AML-193 (cell line): ENCODE measurements at regions not wholly inside any gene's neighbourhood (a gene's known extent, or its start where the extent isn't known, plus 50 kb on each side); places are given as distances from the start of the nearest gene placed in this dataset.

Experiments used
- DNase-seq, 2 experiments: peaks; one replicate each; lab custom pipeline; 2025; lab: John Stamatoyannopoulos, UW

- no peak for DNase-seq
These were observed 115.7 kb downstream of the OAT start for GRCh38 chr10:124302951-124303505.

GRCh38 chr10:124301736-124302135 lies 117.0 kb downstream of the OAT start:
- DNase-seq = no peak

- DNase-seq = no peak
These were observed 118.0 kb downstream of the OAT start for GRCh38 chr10:124300735-124301134.

- DNase-seq = no peak
These were observed 118.5 kb downstream of the OAT start for GRCh38 chr10:124300224-124300623.

- no peak for DNase-seq
These were observed 119.0 kb downstream of the OAT start for GRCh38 chr10:124299696-124300095.

GRCh38 chr10:124298891-124299290 lies 119.8 kb downstream of the OAT start:
- no peak for DNase-seq

GRCh38 chr10:124296813-124297788 lies 121.6 kb downstream of the OAT start:
- DNase-seq = no peak

GRCh38 chr10:124296121-124296812 lies 122.5 kb downstream of the OAT start:
- no peak for DNase-seq

GRCh38 chr10:124294811-124295770 lies 123.6 kb downstream of the OAT start:
- no peak for DNase-seq

- no peak for DNase-seq
These were observed 124.9 kb downstream of the OAT start for GRCh38 chr10:124293616-124294449.

- no peak for DNase-seq
These were observed 125.7 kb downstream of the OAT start for GRCh38 chr10:124292911-124293615.

- peak; percentile 58 to 72 for DNase-seq
These were observed 127.6 kb downstream of the OAT start for GRCh38 chr10:124291001-124291701.

GRCh38 chr10:124289851-124290795 lies 128.6 kb downstream of the OAT start:
- DNase-seq = peak; percentile 48 to 50

GRCh38 chr10:124288928-124289850 lies 129.5 kb downstream of the OAT start:
- no peak for DNase-seq

- no peak for DNase-seq
These were observed 130.2 kb downstream of the OAT start for GRCh38 chr10:124288486-124288885.

GRCh38 chr10:124287791-124288190 lies 130.9 kb downstream of the OAT start:
- DNase-seq = no peak

GRCh38 chr10:124287071-124287685 lies 131.5 kb downstream of the OAT start:
- DNase-seq = no peak
